Astrocyte of the spinal cord (primary cell): ENCODE measurements at regions not wholly inside any gene's neighbourhood (a gene's known extent, or its start where the extent isn't known, plus 50 kb on each side); places are given as distances from the start of the nearest gene placed in this dataset.

Experiments used
- DNase-seq: peaks from one replicate; pipeline ENCODE4 v3.0.0; 2011; ENCODE audit warnings: low read depth, low spot score
- H3K4me3 ChIP-seq: 2 replicates; pipeline ENCODE4 v1.5.1; 2011; ENCODE audit warnings: low read depth, mild to moderate bottlenecking, low read length, moderate library complexity
- CTCF ChIP-seq: IDR thresholded peaks from 2 replicates; pipeline ENCODE4 v1.5.1; 2012; ENCODE audit warnings: low read depth, mild to moderate bottlenecking, low read length, inconsistent platforms
- in situ Hi-C: cut with HindIII; loops from 2 replicates; pipeline ENCODE4 v1.10.0; 2017; ENCODE audit warnings: low sequenced_read_pairs

- TF ChIP-seq CTCF = no peak
- H3K4me3 ChIP-seq = no peak overlapping the region
- in situ Hi-C loops = no loop called here
- no peak for DNase-seq
Measured at GRCh38 chr7:68030530-68030929, 1033.9 kb downstream of the TYW1 start.

GRCh38 chr7:68031180-68031943 is 1034.7 kb downstream of the TYW1 start:
- DNase-seq = no peak
- no peak for TF ChIP-seq CTCF
- in situ Hi-C loops = no loop called here
- H3K4me3 ChIP-seq = no peak overlapping the region

- no peak for TF ChIP-seq CTCF
- in situ Hi-C loops = no loop called here
- H3K4me3 ChIP-seq = no peak overlapping the region
- DNase-seq = peak; percentile 28
Measured at GRCh38 chr7:68038621-68039314, 1042.1 kb downstream of the TYW1 start.

- DNase-seq = no peak
- in situ Hi-C loops = no loop called here
- H3K4me3 ChIP-seq = no peak overlapping the region
- TF ChIP-seq CTCF = no peak
Measured at GRCh38 chr7:68041554-68041953, 1044.9 kb downstream of the TYW1 start.

- in situ Hi-C loops = no loop called here
Measured at GRCh38 chr7:68043546-68043945, 1046.9 kb downstream of the TYW1 start.

GRCh38 chr7:68050627-68051026 is 1054.0 kb downstream of the TYW1 start:
- TF ChIP-seq CTCF = no peak
- no peak for DNase-seq
- in situ Hi-C loops = no loop called here
- no peak overlapping the region for H3K4me3 ChIP-seq

More at GRCh38 chr7:68043546-68043945, 1046.9 kb downstream of the TYW1 start:
- no peak for TF ChIP-seq CTCF
- H3K4me3 ChIP-seq = no peak overlapping the region
- no peak for DNase-seq
